Neural cell (in vitro differentiated cells): ENCODE measurements at regions not wholly inside any gene's neighbourhood (a gene's known extent, or its start where the extent isn't known, plus 50 kb on each side); places are given as distances from the start of the nearest gene placed in this dataset.

ENCODE experiments used
- H2AFZ ChIP-seq: fragments of 200-600, 300-800 bp; sonication (generic), shearing (Covaris generic); 2 replicates; pipeline ENCODE4 v1.6.0; 2014; ENCODE audit warnings: low read depth, mild to moderate bottlenecking, antibody characterized with exemption, low read length, moderate library complexity
- H3F3A ChIP-seq: fragments of 200-600 bp; shearing (Covaris generic); 2 replicates; pipeline ENCODE4 v1.6.1; 2016; ENCODE audit warnings: mild to moderate bottlenecking, moderate library complexity, mixed read lengths, antibody characterized with exemption, low read length; ENCODE audit not compliant: insufficient read depth, poor library complexity, severe bottlenecking
- H3K27ac ChIP-seq: fragments of 200-600, 300-800 bp; sonication (generic), shearing (Covaris generic); 2 replicates; pipeline ENCODE4 v1.5.1; 2014; ENCODE audit warnings: mild to moderate bottlenecking, low read length, moderate library complexity
- H3K27me3 ChIP-seq: fragments of 300-800, 200-600 bp; sonication (generic), shearing (Covaris generic); 2 replicates; pipeline ENCODE4 v1.6.0; 2014; ENCODE audit warnings: mild to moderate bottlenecking, low read depth, low read length, moderate library complexity; ENCODE audit not compliant: insufficient read depth
- H3K36me3 ChIP-seq: fragments of 300-800, 200-600 bp; sonication (generic), shearing (Covaris generic); 2 replicates; pipeline ENCODE4 v1.5.1; 2014; ENCODE audit warnings: mild to moderate bottlenecking, antibody characterized with exemption, low read length, moderate library complexity; ENCODE audit not compliant: insufficient read depth
- H3K4me2 ChIP-seq: fragments of 300-800, 200-600 bp; sonication (generic), shearing (Covaris generic); 2 replicates; pipeline ENCODE4 v1.6.0; 2014; ENCODE audit warnings: mild to moderate bottlenecking, low read length
- H3K4me3 ChIP-seq: fragments of 300-800, 200-600 bp; sonication (generic), shearing (Covaris generic); 2 replicates; pipeline ENCODE4 v1.5.1; 2014; ENCODE audit warnings: mild to moderate bottlenecking, low read length, moderate library complexity
- H3K79me2 ChIP-seq: fragments of 200-600 bp; shearing (Covaris generic); replicated peaks from 2 replicates; pipeline ENCODE4 v1.6.0; 2014; ENCODE audit warnings: mild to moderate bottlenecking, low read length, moderate library complexity; ENCODE audit not compliant: insufficient read depth
- H3K9ac ChIP-seq: fragments of 300-800, 200-600 bp; sonication (generic), shearing (Covaris generic); 2 replicates; pipeline ENCODE4 v1.6.1; 2016; ENCODE audit warnings: mild to moderate bottlenecking, low read length, mixed read lengths
- H3K9me2 ChIP-seq: fragments of 200-600 bp; shearing (Covaris generic); 2 replicates; pipeline ENCODE4 v1.6.1; 2016; ENCODE audit warnings: mild to moderate bottlenecking, low read length, mixed read lengths; ENCODE audit not compliant: insufficient read depth
- H3K9me3 ChIP-seq: fragments of 200-600, 300-800 bp; sonication (generic), shearing (Covaris generic); 2 replicates; pipeline ENCODE4 v1.6.1; 2016; ENCODE audit warnings: mild to moderate bottlenecking, mixed run types, low read length, moderate library complexity, mixed read lengths
- H4K20me1 ChIP-seq: fragments of 200-600 bp; shearing (Covaris generic); 2 replicates; pipeline ENCODE4 v1.6.1; 2016; ENCODE audit warnings: mild to moderate bottlenecking, mixed run types; ENCODE audit not compliant: insufficient read depth
- EP300 ChIP-seq: fragments of 450-650 bp; conservative IDR thresholded peaks from 2 replicates; pipeline ENCODE4 v1.6.1; 2014; ENCODE audit warnings: antibody characterized with exemption, mild to moderate bottlenecking, moderate library complexity; ENCODE audit not compliant: poor library complexity, severe bottlenecking
- EZH2 ChIP-seq: fragments of 200-600, 300-800 bp; shearing (Covaris generic), sonication (generic); IDR thresholded peaks from 2 replicates; pipeline ENCODE4 v1.6.1; 2014; ENCODE audit warnings: antibody characterized with exemption, low read length, borderline replicate concordance, mild to moderate bottlenecking; ENCODE audit not compliant: insufficient read depth, poor library complexity, severe bottlenecking
- MXI1 ChIP-seq: fragments of 450-650 bp; conservative IDR thresholded peaks from 2 replicates; pipeline ENCODE4 v1.6.1; 2014; ENCODE audit warnings: antibody characterized with exemption, mild to moderate bottlenecking; ENCODE audit not compliant: poor library complexity, severe bottlenecking
- POLR2AphosphoS5 ChIP-seq: IDR thresholded peaks from 2 replicates; pipeline ENCODE4 v1.6.1; 2012
- RAD21 ChIP-seq: fragments of 450-650 bp; conservative IDR thresholded peaks from 2 replicates; pipeline ENCODE4 v1.6.1; 2014; ENCODE audit warnings: antibody characterized with exemption, mild to moderate bottlenecking, moderate library complexity
- SMC3 ChIP-seq: fragments of 450-650 bp; conservative IDR thresholded peaks from 2 replicates; pipeline ENCODE4 v1.6.1; 2014; ENCODE audit warnings: antibody characterized with exemption, mild to moderate bottlenecking, moderate library complexity; ENCODE audit not compliant: poor library complexity
- TAF1 ChIP-seq: IDR thresholded peaks from 2 replicates; pipeline ENCODE4 v1.6.1; 2012; ENCODE audit warnings: low read depth
- TF ChIP-seq, protein P1 (sequence below): fragments of 450-650 bp; IDR thresholded peaks from 2 replicates; pipeline ENCODE4 v1.5.1; 2014; ENCODE audit warnings: antibody characterized with exemption, mild to moderate bottlenecking, moderate library complexity; ENCODE audit not compliant: poor library complexity, severe bottlenecking
- TF ChIP-seq, protein P2 (sequence below): IDR thresholded peaks from 2 replicates; pipeline ENCODE4 v1.6.1; 2012; ENCODE audit warnings: borderline replicate concordance

DNA sequence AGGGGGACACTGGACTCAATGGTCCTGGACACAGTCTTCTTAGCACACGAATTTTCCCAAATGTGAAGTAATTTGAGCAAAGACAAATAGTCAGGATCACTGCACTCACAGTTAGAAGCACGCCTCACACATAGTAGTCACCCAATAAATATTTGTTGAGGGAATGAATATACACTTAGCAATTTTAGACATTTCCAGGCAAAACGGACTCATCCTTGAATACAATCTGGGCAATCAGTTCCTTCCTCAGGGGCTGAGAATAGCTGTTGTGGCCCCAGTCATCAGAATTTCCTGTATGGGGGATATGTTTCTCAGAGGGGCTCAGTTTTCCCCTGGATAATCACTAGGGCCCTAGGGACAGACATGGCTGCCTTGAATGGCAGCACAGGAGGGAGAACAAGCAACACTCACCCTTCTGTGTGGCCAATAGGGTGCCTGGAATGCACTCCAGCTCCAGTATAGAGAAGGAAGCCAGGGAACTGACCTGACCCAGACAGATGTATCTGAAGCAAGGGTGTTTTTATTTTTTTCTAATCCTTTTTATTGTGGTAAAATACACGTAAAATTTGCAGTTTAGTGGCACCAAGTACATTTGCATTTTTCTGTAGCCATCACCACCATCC lies 282.7 kb upstream of the ZNF32 start:
- no peaks in the 10 kb centered on the region for H3F3A ChIP-seq
- no peak overlapping the region for H2AFZ ChIP-seq
- H3K36me3 ChIP-seq: no peaks in the 10 kb centered on the region
- H3K4me3 ChIP-seq: no peak overlapping the region
- H3K9me2 ChIP-seq: no peaks in the 10 kb centered on the region
- no peaks in the 10 kb centered on the region for H3K27me3 ChIP-seq
- no peaks in the 10 kb centered on the region for H3K79me2 ChIP-seq
- H3K9ac ChIP-seq: no peak overlapping the region
- H3K27ac ChIP-seq: no peak overlapping the region
- no peaks in the 10 kb centered on the region for H3K9me3 ChIP-seq
- H4K20me1 ChIP-seq: no peaks in the 10 kb centered on the region
- no peak for TF ChIP-seq SMC3
- TF ChIP-seq TAF1: no peak
- TF ChIP-seq EZH2: no peak
- TF ChIP-seq RAD21: no peak
- TF ChIP-seq EP300: no peak
- TF ChIP-seq, protein P1, sequence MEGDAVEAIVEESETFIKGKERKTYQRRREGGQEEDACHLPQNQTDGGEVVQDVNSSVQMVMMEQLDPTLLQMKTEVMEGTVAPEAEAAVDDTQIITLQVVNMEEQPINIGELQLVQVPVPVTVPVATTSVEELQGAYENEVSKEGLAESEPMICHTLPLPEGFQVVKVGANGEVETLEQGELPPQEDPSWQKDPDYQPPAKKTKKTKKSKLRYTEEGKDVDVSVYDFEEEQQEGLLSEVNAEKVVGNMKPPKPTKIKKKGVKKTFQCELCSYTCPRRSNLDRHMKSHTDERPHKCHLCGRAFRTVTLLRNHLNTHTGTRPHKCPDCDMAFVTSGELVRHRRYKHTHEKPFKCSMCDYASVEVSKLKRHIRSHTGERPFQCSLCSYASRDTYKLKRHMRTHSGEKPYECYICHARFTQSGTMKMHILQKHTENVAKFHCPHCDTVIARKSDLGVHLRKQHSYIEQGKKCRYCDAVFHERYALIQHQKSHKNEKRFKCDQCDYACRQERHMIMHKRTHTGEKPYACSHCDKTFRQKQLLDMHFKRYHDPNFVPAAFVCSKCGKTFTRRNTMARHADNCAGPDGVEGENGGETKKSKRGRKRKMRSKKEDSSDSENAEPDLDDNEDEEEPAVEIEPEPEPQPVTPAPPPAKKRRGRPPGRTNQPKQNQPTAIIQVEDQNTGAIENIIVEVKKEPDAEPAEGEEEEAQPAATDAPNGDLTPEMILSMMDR: no peak
- no peak for TF ChIP-seq POLR2AphosphoS5
- TF ChIP-seq, protein P2, sequence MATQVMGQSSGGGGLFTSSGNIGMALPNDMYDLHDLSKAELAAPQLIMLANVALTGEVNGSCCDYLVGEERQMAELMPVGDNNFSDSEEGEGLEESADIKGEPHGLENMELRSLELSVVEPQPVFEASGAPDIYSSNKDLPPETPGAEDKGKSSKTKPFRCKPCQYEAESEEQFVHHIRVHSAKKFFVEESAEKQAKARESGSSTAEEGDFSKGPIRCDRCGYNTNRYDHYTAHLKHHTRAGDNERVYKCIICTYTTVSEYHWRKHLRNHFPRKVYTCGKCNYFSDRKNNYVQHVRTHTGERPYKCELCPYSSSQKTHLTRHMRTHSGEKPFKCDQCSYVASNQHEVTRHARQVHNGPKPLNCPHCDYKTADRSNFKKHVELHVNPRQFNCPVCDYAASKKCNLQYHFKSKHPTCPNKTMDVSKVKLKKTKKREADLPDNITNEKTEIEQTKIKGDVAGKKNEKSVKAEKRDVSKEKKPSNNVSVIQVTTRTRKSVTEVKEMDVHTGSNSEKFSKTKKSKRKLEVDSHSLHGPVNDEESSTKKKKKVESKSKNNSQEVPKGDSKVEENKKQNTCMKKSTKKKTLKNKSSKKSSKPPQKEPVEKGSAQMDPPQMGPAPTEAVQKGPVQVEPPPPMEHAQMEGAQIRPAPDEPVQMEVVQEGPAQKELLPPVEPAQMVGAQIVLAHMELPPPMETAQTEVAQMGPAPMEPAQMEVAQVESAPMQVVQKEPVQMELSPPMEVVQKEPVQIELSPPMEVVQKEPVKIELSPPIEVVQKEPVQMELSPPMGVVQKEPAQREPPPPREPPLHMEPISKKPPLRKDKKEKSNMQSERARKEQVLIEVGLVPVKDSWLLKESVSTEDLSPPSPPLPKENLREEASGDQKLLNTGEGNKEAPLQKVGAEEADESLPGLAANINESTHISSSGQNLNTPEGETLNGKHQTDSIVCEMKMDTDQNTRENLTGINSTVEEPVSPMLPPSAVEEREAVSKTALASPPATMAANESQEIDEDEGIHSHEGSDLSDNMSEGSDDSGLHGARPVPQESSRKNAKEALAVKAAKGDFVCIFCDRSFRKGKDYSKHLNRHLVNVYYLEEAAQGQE: no peak
- TF ChIP-seq MXI1: no peak
- no peak overlapping the region for H3K4me2 ChIP-seq

DNA sequence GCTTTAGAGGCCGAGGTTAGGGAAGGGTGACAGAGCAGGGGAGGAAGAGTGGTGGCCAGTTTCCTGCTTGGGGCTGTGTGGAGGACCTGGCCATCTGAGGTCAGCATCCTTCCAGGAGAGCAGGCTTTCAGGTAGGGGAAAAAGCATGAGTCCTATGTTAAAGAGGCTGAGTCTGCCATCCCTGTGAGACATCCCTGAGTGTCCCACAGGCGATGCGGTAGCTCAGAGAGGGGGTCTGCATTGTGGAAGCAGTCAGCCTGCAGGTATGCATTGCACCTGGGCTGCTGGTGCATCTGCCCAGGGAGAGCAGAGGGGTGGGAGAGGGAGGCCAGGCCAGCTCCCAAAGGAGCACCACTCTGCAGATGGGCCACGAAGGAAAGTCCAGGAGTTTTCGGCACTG lies 282.1 kb upstream of the ZNF32 start:
- Histone ChIP-seq H3F3A (no peaks in the 10 kb centered on the region), H3K27ac (no peak overlapping the region), H3K9ac (no peak overlapping the region), H3K36me3 (no peaks in the 10 kb centered on the region), H3K4me3 (no peak overlapping the region), H3K79me2 (no peaks in the 10 kb centered on the region), H4K20me1 (no peaks in the 10 kb centered on the region), H2AFZ (no peak overlapping the region), H3K9me3 (no peaks in the 10 kb centered on the region), H3K9me2 (no peaks in the 10 kb centered on the region), H3K4me2 (no peak overlapping the region), H3K27me3 (no peaks in the 10 kb centered on the region)
- TF ChIP-seq, protein P2: no peak
- TF ChIP-seq POLR2AphosphoS5: no peak
- no peak for TF ChIP-seq TAF1
- TF ChIP-seq EZH2: no peak
- no peak for TF ChIP-seq EP300
- no peak for TF ChIP-seq MXI1
- TF ChIP-seq, protein P1: no peak
- no peak for TF ChIP-seq SMC3
- TF ChIP-seq RAD21: no peak
